GM21526 (cell line): ENCODE measurements at regions not wholly inside any gene's neighbourhood (a gene's known extent, or its start where the extent isn't known, plus 50 kb on each side); places are given as distances from the start of the nearest gene placed in this dataset.
A peak's percentile ranks its signal among the peaks of the same experiment; 100 is the strongest.

Source experiments
- ATAC-seq: cut with Tn5 transposase; IDR thresholded peaks from one replicate; pipeline ENCODE4 v1.9.1; 2021; ENCODE audit warnings: moderate library complexity; ENCODE audit not compliant: unreplicated experiment, low FRiP score

GRCh38 chr10:58932126-58932525 lies 244.3 kb upstream of the PHYHIPL start:
- no peak for ATAC-seq

GRCh38 chr10:58932577-58933314 lies 243.7 kb upstream of the PHYHIPL start:
- no peak for ATAC-seq

- ATAC-seq = no peak
Measured at GRCh38 chr10:58936364-58936763, 240.1 kb upstream of the PHYHIPL start.

GRCh38 chr10:58937423-58937822 lies 239.0 kb upstream of the PHYHIPL start:
- ATAC-seq = no peak

- ATAC-seq = no peak
Measured at GRCh38 chr10:58942724-58943123, 233.7 kb upstream of the PHYHIPL start.

- ATAC-seq = no peak
Measured at GRCh38 chr10:58943256-58943890, 233.1 kb upstream of the PHYHIPL start.

GRCh38 chr10:58943960-58944359 lies 232.5 kb upstream of the PHYHIPL start:
- no peak for ATAC-seq

GRCh38 chr10:58948303-58948702 lies 228.1 kb upstream of the PHYHIPL start:
- no peak for ATAC-seq

GRCh38 chr10:58950618-58951017 lies 225.8 kb upstream of the PHYHIPL start:
- ATAC-seq = no peak

- no peak for ATAC-seq
Measured at GRCh38 chr10:58951087-58951486, 225.4 kb upstream of the PHYHIPL start.

GRCh38 chr10:58951746-58952145 lies 224.7 kb upstream of the PHYHIPL start:
- ATAC-seq = no peak

- no peak for ATAC-seq
Measured at GRCh38 chr10:58952162-58952601, 224.3 kb upstream of the PHYHIPL start.

GRCh38 chr10:58952747-58953466 lies 223.5 kb upstream of the PHYHIPL start:
- peak; percentile 81 for ATAC-seq

GRCh38 chr10:58954178-58954577 lies 222.3 kb upstream of the PHYHIPL start:
- ATAC-seq = no peak

- ATAC-seq = no peak
Measured at GRCh38 chr10:58955615-58956014, 220.8 kb upstream of the PHYHIPL start.

GRCh38 chr10:58956926-58957325 lies 219.5 kb upstream of the PHYHIPL start:
- ATAC-seq = no peak

- no peak for ATAC-seq
Measured at GRCh38 chr10:58957517-58957916, 218.9 kb upstream of the PHYHIPL start.

- ATAC-seq = no peak
Measured at GRCh38 chr10:58963101-58963534, 213.3 kb upstream of the PHYHIPL start.

GRCh38 chr10:58963723-58964124 lies 212.7 kb upstream of the PHYHIPL start:
- ATAC-seq = no peak

GRCh38 chr10:58965855-58966254 lies 210.6 kb upstream of the PHYHIPL start:
- ATAC-seq = no peak
